HepG2 (cell line): ENCODE measurements at regions not wholly inside any gene's neighbourhood (a gene's known extent, or its start where the extent isn't known, plus 50 kb on each side); places are given as distances from the start of the nearest gene placed in this dataset.

Source experiments
- ATAC-seq: fragments of 200-7000 bp; cut with Tn5 transposase; 3 replicates; pipeline ENCODE4 v1.9.1; 2020; ENCODE audit warnings: mild to moderate bottlenecking, moderate library complexity
- BruUV-seq: library from RNA; stranded (reverse); fragments of 400-500 nt; replicated peaks from 2 replicates; lab custom pipeline; 2021; lab: Mats Ljungman, UMichigan
- CTCF ChIA-PET: fragments of 300-600 bp; formaldehyde crosslinking; extraction: SDS; loops from one replicate; lab custom pipeline; 2021; ENCODE audit warnings: low total read pairs, inconsistent platforms, low intra/inter-chr PET ratio; lab: Yijun Ruan, JAX
- POLR2A ChIA-PET: fragments of 350-600 bp; sonication (Branson Sonifier 250); formaldehyde crosslinking; loops from one replicate; lab custom pipeline; 2020; ENCODE audit warnings: antibody characterized with exemption, inconsistent platforms; lab: Yijun Ruan, JAX
- DNase-seq: peaks from one replicate; pipeline ENCODE4 v3.0.0-alpha.2; 2015; ENCODE audit warnings: low spot score
- FAIRE-seq: peaks from 3 replicates; lab custom pipeline; 2011; peaks lifted over from hg19 to GRCh38; lab: Jason Lieb, UNC
- H2AFZ ChIP-seq: one replicate; pipeline ENCODE4 v1.6.1; 2011; ENCODE audit warnings: low read length, inconsistent platforms
- H3K27ac ChIP-seq: fragments of 300-600 bp; 3 replicates; pipeline ENCODE4 v1.8.0; 2011; ENCODE audit warnings: mixed run types, mild to moderate bottlenecking, mixed read lengths, low read length, inconsistent platforms; ENCODE audit not compliant: insufficient read depth; ENCODE audit errors: extremely low read length
- H3K27me3 ChIP-seq, 2 experiments: fragments of 200-600 bp in 1 of 2; 2 replicates in 1 of 2; 3 replicates in 1 of 2; pipeline versions ENCODE4 v1.6.0 to v1.8.0; 2011; ENCODE audit warnings: low read length in 2 of 2, mild to moderate bottlenecking in 2 of 2, moderate library complexity in 2 of 2, inconsistent platforms in 1 of 2; ENCODE audit not compliant: insufficient read depth in 2 of 2, control insufficient read depth in 1 of 2
- H3K36me3 ChIP-seq, 2 experiments: fragments of 200-600 bp in 1 of 2; replicated peaks in 1 of 2; 2 replicates in 1 of 2; 3 replicates in 1 of 2; pipeline versions ENCODE4 v1.5.1 to v1.8.0; 2011; ENCODE audit warnings: low read length in 2 of 2, inconsistent platforms in 1 of 2; ENCODE audit not compliant: insufficient read depth in 2 of 2, control insufficient read depth in 1 of 2
- H3K4me1 ChIP-seq: 2 replicates; pipeline ENCODE4 v1.5.1; 2012; ENCODE audit warnings: low read length, inconsistent platforms; ENCODE audit not compliant: insufficient read depth
- H3K4me2 ChIP-seq: 2 replicates; pipeline ENCODE4 v1.6.0; 2011; ENCODE audit warnings: low read depth, low read length, inconsistent platforms
- H3K4me3 ChIP-seq, 3 experiments: fragments of 200-600 bp in 1 of 3; sonication (generic), shearing (Covaris generic) in 1 of 3; replicated peaks in 1 of 3; 2 replicates each; pipeline ENCODE4 v1.5.1; 2011 to 2016; ENCODE audit warnings: low read length in 3 of 3, inconsistent platforms in 2 of 3, low read depth in 2 of 3, mild to moderate bottlenecking in 2 of 3, control low read depth in 1 of 3, mixed read lengths in 1 of 3; ENCODE audit not compliant: insufficient read depth in 1 of 3
- H3K79me2 ChIP-seq: one replicate; pipeline ENCODE4 v1.6.1; 2011; ENCODE audit warnings: low read length, inconsistent platforms; ENCODE audit not compliant: insufficient read depth
- H3K9ac ChIP-seq: 2 replicates; pipeline ENCODE4 v1.6.0; 2011; ENCODE audit warnings: mild to moderate bottlenecking, low read depth, low read length, inconsistent platforms; ENCODE audit not compliant: insufficient read depth
- H3K9me3 ChIP-seq: 2 replicates; pipeline ENCODE4 v1.5.1; 2012; ENCODE audit warnings: mild to moderate bottlenecking, low read length
- H4K20me1 ChIP-seq: 2 replicates; pipeline ENCODE4 v1.6.0; 2011; ENCODE audit warnings: inconsistent platforms, mild to moderate bottlenecking, low read length, moderate library complexity; ENCODE audit not compliant: insufficient read depth
- AFF4 ChIP-seq: sonication (generic); formaldehyde crosslinking; IDR thresholded peaks from 2 replicates; pipeline ENCODE4 v1.4.0; 2020; ENCODE audit warnings: missing genetic modification reagents
- AGO1 ChIP-seq: fragments of 200-400 bp; formaldehyde crosslinking; IDR thresholded peaks from 2 replicates; pipeline ENCODE4 v1.6.1; 2017; ENCODE audit warnings: mild to moderate bottlenecking, low read depth, low read length, moderate library complexity; ENCODE audit not compliant: poor library complexity, severe bottlenecking
- E2F1 ChIP-seq: sonication (generic); formaldehyde crosslinking; IDR thresholded peaks from 2 replicates; pipeline ENCODE4 v1.5.0; 2020; ENCODE audit warnings: missing genetic modification reagents
- GPBP1L1 ChIP-seq: sonication (generic); formaldehyde crosslinking; IDR thresholded peaks from 2 replicates; pipeline ENCODE4 v1.5.0; 2020; ENCODE audit warnings: mild to moderate bottlenecking, missing genetic modification reagents
- IRF9 ChIP-seq: sonication (generic); formaldehyde crosslinking; IDR thresholded peaks from 2 replicates; pipeline ENCODE4 v1.8.0; 2022; ENCODE audit warnings: missing genetic modification reagents, mild to moderate bottlenecking, borderline replicate concordance
- KLF15 ChIP-seq: sonication (generic); formaldehyde crosslinking; IDR thresholded peaks from 2 replicates; pipeline ENCODE4 v1.8.1; 2023; ENCODE audit warnings: borderline replicate concordance, mild to moderate bottlenecking, inconsistent platforms, missing genetic modification reagents, mixed read lengths
- STAG1 ChIP-seq: sonication (generic); formaldehyde crosslinking; IDR thresholded peaks from 2 replicates; pipeline ENCODE4 v1.4.0; 2020; ENCODE audit warnings: missing genetic modification reagents
- TEAD3 ChIP-seq: optimal IDR thresholded peaks from 2 replicates; pipeline ENCODE3; 2016; ENCODE audit warnings: borderline replicate concordance
- THYN1 ChIP-seq: sonication (generic); formaldehyde crosslinking; IDR thresholded peaks from 2 replicates; pipeline ENCODE4 v1.8.1; 2023; ENCODE audit warnings: low read depth, mild to moderate bottlenecking, moderate library complexity, missing genetic modification reagents, borderline replicate concordance
- WGBS: methylation state at CpG from one replicate; pipeline ENCODE4 v1.1.6; 2017; ENCODE audit warnings: low lambda C conversion rate; 5-methylcytosine and 5-hydroxymethylcytosine counted together
- in situ Hi-C: cut with HindIII; loops from 2 replicates; pipeline ENCODE4 v1.10.0; 2017; ENCODE audit warnings: low pct_unique_long_range_greater_than_20kb; ENCODE audit not compliant: extremely low pct_ligation_motif_present
- intact Hi-C: fragments of 100-400 bp; cut with micrococcal nuclease; formaldehyde crosslinking; loops from one replicate; pipeline ENCODE4 v1.10.0; 2022; ENCODE audit not compliant: unreplicated experiment

- intact Hi-C loops: no loop called here
- H4K20me1 ChIP-seq: no peaks in the 10 kb centered on the region
- H2AFZ ChIP-seq: no peak overlapping the region
- no TSS peak for BruUV-seq
- FAIRE-seq: no peak
- no peak overlapping the region for H3K4me3 ChIP-seq
- no peak overlapping the region for H3K4me2 ChIP-seq
- H3K36me3 ChIP-seq: no peaks in the 10 kb centered on the region
- H3K4me1 ChIP-seq: no peaks in the 10 kb centered on the region
- CTCF ChIA-PET: no interaction called here
- H3K27ac ChIP-seq: no peak overlapping the region
- in situ Hi-C loops: no loop called here
- TF ChIP-seq STAG1 (CRISPR knock-in tag): peak; percentile 44; the same call in 1 of the 2 replicates
- TF ChIP-seq THYN1: no peak
- TF ChIP-seq, all 625 proteins: peak for 1
- DNase-seq (no peak), ATAC-seq (no peak)
- no peaks in the 10 kb centered on the region for H3K79me2 ChIP-seq
- no peaks in the 10 kb centered on the region for H3K9me3 ChIP-seq
- 39% methylated on average over 6 of the region's 6 CpGs for WGBS
- H3K9ac ChIP-seq: no peak overlapping the region
- POLR2A ChIA-PET: no interaction called here
- 0 out of 5 replicates have a peak, but pooled peaks cover 0 to 3% of the 10 kb centered on the region in 2 experiments for H3K27me3 ChIP-seq
Observed at GRCh38 chr12:25825446-25825845, 133.0 kb upstream of the RASSF8 start.

GRCh38 chr12:25827141-25827540 lies 131.3 kb upstream of the RASSF8 start:
- no peak overlapping the region for H3K9ac ChIP-seq
- 0 out of 5 replicates have a peak, but pooled peaks cover 0 to 3% of the 10 kb centered on the region in 2 experiments for H3K27me3 ChIP-seq
- ATAC-seq (no peak), FAIRE-seq (no peak), DNase-seq (no peak)
- BruUV-seq: no TSS peak
- H3K4me1 ChIP-seq: no peaks in the 10 kb centered on the region
- no peaks in the 10 kb centered on the region for H3K79me2 ChIP-seq
- H3K27ac ChIP-seq: no peak overlapping the region
- ChIA-PET POLR2A (no interaction called here), CTCF (no interaction called here)
- WGBS: 48% methylated on average over 1 of the region's 1 CpG
- intact Hi-C loops: no loop called here
- in situ Hi-C loops: no loop called here
- H3K9me3 ChIP-seq: no peaks in the 10 kb centered on the region
- H4K20me1 ChIP-seq: no peaks in the 10 kb centered on the region
- H3K36me3 ChIP-seq: no peaks in the 10 kb centered on the region
- H3K4me3 ChIP-seq: no peak overlapping the region
- H3K4me2 ChIP-seq: no peak overlapping the region
- H2AFZ ChIP-seq: no peak overlapping the region
- TF ChIP-seq TEAD3 (CRISPR knock-in tag) (no peak), AFF4 (CRISPR knock-in tag) (no peak), E2F1 (no peak), IRF9 (CRISPR knock-in tag) (no peak), KLF15 (CRISPR knock-in tag) (no peak), GPBP1L1 (CRISPR knock-in tag) (no peak), AGO1 (no peak)
